A549 (cell line): ENCODE measurements at regions not wholly inside any gene's neighbourhood (a gene's known extent, or its start where the extent isn't known, plus 50 kb on each side); places are given as distances from the start of the nearest gene placed in this dataset.

Experiments used
- CEBPB ChIP-seq, 2 experiments: fragments of >200 bp in 1 of 2; sonication (Bioruptor Twin) in 1 of 2; formaldehyde crosslinking in 1 of 2; IDR thresholded peaks; 2 replicates each; pipeline ENCODE4 v1.6.1; 2012 to 2016
- ELK1 ChIP-seq: fragments of 150-350 bp; IDR thresholded peaks from 2 replicates; pipeline ENCODE4 v1.6.1; 2014; ENCODE audit warnings: low read depth, mild to moderate bottlenecking, low read length
- ESRRA ChIP-seq: fragments of 150-350 bp; IDR thresholded peaks from 2 replicates; pipeline ENCODE4 v1.6.1; 2014; ENCODE audit warnings: mild to moderate bottlenecking, low read length, borderline replicate concordance
- HDAC2 ChIP-seq: fragments of 200-600 bp; sonication (generic); IDR thresholded peaks from 2 replicates; pipeline ENCODE4 v1.6.1; 2016
- HEYL ChIP-seq: fragments of 250-450 bp; sonication (Bioruptor Pico); IDR thresholded peaks from 2 replicates; pipeline ENCODE4 v1.8.0; 2021; ENCODE audit warnings: mild to moderate bottlenecking, moderate library complexity
- POLR2A ChIP-seq: IDR thresholded peaks from 2 replicates; pipeline ENCODE4 v1.6.1; 2012; ENCODE audit warnings: mild to moderate bottlenecking, low read length
- TP53 ChIP-seq: fragments of 250-450 bp; sonication (Bioruptor Pico); IDR thresholded peaks from 2 replicates; pipeline ENCODE4 v1.5.0; 2021; ENCODE audit warnings: mild to moderate bottlenecking, moderate library complexity
- TF ChIP-seq, protein P1 (sequence below): fragments of >200 bp; sonication (Bioruptor Twin); formaldehyde crosslinking; IDR thresholded peaks from 3 replicates; pipeline ENCODE4 v1.5.1; 2016
- TF ChIP-seq, protein P2 (sequence below): fragments of 450-650 bp; IDR thresholded peaks from 2 replicates; pipeline ENCODE4 v1.6.1; 2014; ENCODE audit warnings: antibody characterized with exemption

- TF ChIP-seq, protein P1, sequence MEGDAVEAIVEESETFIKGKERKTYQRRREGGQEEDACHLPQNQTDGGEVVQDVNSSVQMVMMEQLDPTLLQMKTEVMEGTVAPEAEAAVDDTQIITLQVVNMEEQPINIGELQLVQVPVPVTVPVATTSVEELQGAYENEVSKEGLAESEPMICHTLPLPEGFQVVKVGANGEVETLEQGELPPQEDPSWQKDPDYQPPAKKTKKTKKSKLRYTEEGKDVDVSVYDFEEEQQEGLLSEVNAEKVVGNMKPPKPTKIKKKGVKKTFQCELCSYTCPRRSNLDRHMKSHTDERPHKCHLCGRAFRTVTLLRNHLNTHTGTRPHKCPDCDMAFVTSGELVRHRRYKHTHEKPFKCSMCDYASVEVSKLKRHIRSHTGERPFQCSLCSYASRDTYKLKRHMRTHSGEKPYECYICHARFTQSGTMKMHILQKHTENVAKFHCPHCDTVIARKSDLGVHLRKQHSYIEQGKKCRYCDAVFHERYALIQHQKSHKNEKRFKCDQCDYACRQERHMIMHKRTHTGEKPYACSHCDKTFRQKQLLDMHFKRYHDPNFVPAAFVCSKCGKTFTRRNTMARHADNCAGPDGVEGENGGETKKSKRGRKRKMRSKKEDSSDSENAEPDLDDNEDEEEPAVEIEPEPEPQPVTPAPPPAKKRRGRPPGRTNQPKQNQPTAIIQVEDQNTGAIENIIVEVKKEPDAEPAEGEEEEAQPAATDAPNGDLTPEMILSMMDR = no peak
- TF ChIP-seq POLR2A (no peak), HDAC2 (no peak), CEBPB (IDR thresholded peaks at IDR 0.05) (no peak), TP53 (CRISPR knock-in tag) (no peak), ESRRA (no peak), HEYL (CRISPR knock-in tag) (no peak), ELK1 (no peak)
- TF ChIP-seq, protein P2, sequence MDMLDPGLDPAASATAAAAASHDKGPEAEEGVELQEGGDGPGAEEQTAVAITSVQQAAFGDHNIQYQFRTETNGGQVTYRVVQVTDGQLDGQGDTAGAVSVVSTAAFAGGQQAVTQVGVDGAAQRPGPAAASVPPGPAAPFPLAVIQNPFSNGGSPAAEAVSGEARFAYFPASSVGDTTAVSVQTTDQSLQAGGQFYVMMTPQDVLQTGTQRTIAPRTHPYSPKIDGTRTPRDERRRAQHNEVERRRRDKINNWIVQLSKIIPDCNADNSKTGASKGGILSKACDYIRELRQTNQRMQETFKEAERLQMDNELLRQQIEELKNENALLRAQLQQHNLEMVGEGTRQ = no peak
Observed at GRCh38 chr21:19228226-19228625, 824.6 kb upstream of the TMPRSS15 start.
